ENCODE measurements at regions not wholly inside any gene's neighbourhood (a gene's known extent, or its start where the extent isn't known, plus 50 kb on each side); places are given as distances from the start of the nearest gene placed in this dataset.

DNA sequence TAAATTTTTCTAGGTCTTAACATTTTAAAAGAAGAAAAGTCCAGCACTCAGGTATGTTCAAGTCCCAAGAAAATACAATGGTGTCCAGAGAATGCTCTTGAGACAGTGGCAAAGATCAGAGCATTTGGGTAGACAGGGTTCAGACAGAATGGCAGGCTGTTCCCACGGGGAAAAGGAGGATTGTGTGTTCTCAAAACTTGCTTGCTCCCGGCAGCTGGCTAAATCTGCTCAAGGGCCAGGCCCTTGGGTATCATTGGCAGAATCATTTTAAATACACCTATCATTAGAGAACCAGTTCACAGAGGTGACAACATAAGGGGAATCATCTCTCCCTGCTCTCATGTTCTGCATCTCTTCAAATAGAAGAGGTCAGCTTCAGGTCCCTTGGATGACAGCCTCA is 456.3 kb downstream of the DTHD1 start:
- intact Hi-C loops (cut with DNase I) = no loop called here
- 66 to 82% (median 77%) methylated on average over 2 of the region's 2 CpGs for WGBS, 4 donors
- H3K4me3 ChIP-seq = no peak overlapping the region
- H3K27ac ChIP-seq = no peak overlapping the region
- H3K36me3 ChIP-seq (replicated peaks in 1 of 2) = no peaks in the 10 kb centered on the region
- no peaks in the 10 kb centered on the region for H3K9me3 ChIP-seq (replicated peaks in 1 of 3)
- H3K27me3 ChIP-seq = no peaks in the 10 kb centered on the region
- H3K4me1 ChIP-seq (replicated peaks in 1 of 2) = no peaks in the 10 kb centered on the region
- TF ChIP-seq, protein P1, sequence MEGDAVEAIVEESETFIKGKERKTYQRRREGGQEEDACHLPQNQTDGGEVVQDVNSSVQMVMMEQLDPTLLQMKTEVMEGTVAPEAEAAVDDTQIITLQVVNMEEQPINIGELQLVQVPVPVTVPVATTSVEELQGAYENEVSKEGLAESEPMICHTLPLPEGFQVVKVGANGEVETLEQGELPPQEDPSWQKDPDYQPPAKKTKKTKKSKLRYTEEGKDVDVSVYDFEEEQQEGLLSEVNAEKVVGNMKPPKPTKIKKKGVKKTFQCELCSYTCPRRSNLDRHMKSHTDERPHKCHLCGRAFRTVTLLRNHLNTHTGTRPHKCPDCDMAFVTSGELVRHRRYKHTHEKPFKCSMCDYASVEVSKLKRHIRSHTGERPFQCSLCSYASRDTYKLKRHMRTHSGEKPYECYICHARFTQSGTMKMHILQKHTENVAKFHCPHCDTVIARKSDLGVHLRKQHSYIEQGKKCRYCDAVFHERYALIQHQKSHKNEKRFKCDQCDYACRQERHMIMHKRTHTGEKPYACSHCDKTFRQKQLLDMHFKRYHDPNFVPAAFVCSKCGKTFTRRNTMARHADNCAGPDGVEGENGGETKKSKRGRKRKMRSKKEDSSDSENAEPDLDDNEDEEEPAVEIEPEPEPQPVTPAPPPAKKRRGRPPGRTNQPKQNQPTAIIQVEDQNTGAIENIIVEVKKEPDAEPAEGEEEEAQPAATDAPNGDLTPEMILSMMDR (IDR thresholded peaks at IDR 0.05) = no peak
- no peak for TF ChIP-seq POLR2A (IDR thresholded peaks at IDR 0.05)
- no peak for DNase-seq

DNA sequence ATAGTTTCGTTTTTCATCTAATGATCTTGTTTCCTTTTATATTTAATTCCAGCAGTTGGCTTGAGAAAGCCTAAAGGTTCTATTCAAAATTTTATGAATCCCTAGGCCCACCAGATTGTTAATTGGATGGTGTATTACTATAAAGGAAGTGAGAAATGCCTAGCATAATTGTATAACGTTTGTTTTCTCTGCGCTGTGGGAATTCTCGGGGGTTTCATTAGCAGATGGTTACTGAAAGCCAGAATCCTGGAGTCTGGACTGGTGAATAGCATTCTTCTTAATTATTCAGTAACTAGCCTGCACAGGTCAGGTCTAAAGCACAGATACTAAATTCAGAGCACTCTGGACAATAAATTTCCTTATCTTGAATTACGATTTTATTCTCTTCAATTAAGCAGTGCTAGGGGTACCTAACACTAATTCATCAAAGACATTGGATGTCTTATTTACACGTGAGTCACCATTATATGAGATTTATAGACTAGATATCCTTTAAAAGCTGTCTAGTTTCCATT is 459.4 kb downstream of the DTHD1 start:
- Histone ChIP-seq H3K9me3 (replicated peaks in 1 of 3) (no peaks in the 10 kb centered on the region), H3K4me3 (no peak overlapping the region), H3K27me3 (no peaks in the 10 kb centered on the region), H3K4me1 (replicated peaks in 1 of 2) (no peaks in the 10 kb centered on the region), H3K27ac (no peak overlapping the region), H3K36me3 (replicated peaks in 1 of 2) (no peaks in the 10 kb centered on the region)
- DNase-seq = no peak
- 36 to 60% (median 47%) methylated on average over 6 of the region's 6 CpGs for WGBS, 4 donors
- TF ChIP-seq POLR2A (IDR thresholded peaks at IDR 0.05) = no peak
- TF ChIP-seq, protein P1 (IDR thresholded peaks at IDR 0.05) = no peak
- intact Hi-C loops (cut with DNase I) = no loop called here

DNA sequence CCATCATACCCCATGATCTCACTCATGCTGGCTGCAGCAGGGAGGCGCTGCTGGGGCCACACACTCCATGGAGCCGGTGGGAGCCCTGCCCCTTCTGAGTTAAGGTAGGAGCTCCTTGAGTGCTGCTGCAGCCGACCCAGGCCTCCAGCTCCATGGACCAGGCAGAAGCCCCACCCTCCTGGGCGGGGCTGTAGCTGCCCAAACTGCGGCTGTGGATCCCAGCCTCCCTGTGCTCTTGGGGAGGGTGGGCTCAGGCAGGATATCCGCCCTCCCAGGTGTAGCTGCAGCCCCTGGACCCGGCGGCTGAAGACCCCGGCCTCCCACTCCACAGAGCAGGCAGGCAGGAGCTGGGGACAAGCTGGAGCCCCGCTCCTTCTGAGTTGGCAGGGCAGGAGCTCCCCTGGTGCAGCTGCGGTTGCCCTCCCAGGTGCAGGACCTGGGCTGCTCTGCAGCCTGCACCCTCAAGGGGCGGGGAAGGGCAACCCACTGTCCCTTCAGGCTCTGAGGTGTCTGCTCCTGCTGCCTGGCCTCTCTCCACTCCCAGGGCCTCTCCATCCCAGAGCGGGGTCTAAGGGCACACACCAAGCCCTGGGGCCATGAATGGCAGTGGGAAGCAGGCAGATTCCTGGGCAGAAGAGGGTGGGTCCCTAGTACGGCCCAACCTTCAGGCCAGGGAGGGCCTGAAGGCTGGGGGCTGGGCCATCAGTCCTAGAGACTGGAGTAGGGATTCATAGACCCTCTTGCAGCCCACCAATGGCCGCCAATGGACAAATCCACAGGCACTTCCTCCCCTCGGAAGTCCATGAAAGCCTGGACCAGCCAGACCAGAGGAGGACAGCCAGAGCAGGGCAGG is 466.1 kb downstream of the DTHD1 start:
- DNase-seq = no peak
- Histone ChIP-seq H3K9me3 (replicated peaks in 1 of 3) (no peaks in the 10 kb centered on the region), H3K27me3 (no peaks in the 10 kb centered on the region), H3K36me3 (replicated peaks in 1 of 2) (no peaks in the 10 kb centered on the region), H3K27ac (no peak overlapping the region), H3K4me1 (replicated peaks in 1 of 2) (no peaks in the 10 kb centered on the region), H3K4me3 (no peak overlapping the region)
- no peak for TF ChIP-seq POLR2A (IDR thresholded peaks at IDR 0.05)
- TF ChIP-seq, protein P1 (IDR thresholded peaks at IDR 0.05) = no peak
- intact Hi-C loops (cut with DNase I) = no loop called here
- 80 to 88% (median 86%) methylated on average over 3 to 16 of the region's 16 CpGs for WGBS, 4 donors

DNA sequence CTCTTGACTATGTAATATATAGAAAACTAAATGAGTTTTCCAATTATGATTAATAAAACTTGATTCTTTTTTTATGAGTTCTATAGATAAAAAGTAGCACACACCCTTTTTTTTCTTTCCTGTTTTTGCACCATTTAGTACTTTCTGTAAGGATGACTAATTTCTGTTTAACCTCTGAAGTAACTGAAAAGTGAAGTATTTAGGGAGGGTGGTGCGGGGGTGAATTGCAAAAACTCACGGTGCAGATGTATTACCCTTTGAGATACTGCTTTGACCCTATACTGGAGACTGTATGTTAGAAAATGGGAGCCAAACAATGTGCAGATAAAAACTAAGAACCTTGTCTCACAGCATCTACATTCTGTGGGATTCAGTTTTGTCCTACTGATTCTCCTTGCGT is 471.6 kb downstream of the DTHD1 start:
- Histone ChIP-seq H3K36me3 (replicated peaks in 1 of 2) (no peaks in the 10 kb centered on the region), H3K27ac (no peak overlapping the region), H3K4me3 (no peak overlapping the region), H3K9me3 (replicated peaks in 1 of 3) (no peaks in the 10 kb centered on the region), H3K27me3 (no peaks in the 10 kb centered on the region), H3K4me1 (replicated peaks in 1 of 2) (no peaks in the 10 kb centered on the region)
- intact Hi-C loops (cut with DNase I) = no loop called here
- no peak for DNase-seq
- WGBS, 4 donors = 79 to 88% (median 83%) methylated on average over 3 of the region's 3 CpGs
- TF ChIP-seq POLR2A (IDR thresholded peaks at IDR 0.05) = no peak
- TF ChIP-seq, protein P1 (IDR thresholded peaks at IDR 0.05) = no peak
